ENCODE measurements at regions not wholly inside any gene's neighbourhood (a gene's known extent, or its start where the extent isn't known, plus 50 kb on each side); places are given as distances from the start of the nearest gene placed in this dataset.
"Not testable (repeated sequence)": the region's sequence is repeated elsewhere in the genome, so short reads cannot be mapped to it uniquely, and the experiment has no call there.

DNA sequence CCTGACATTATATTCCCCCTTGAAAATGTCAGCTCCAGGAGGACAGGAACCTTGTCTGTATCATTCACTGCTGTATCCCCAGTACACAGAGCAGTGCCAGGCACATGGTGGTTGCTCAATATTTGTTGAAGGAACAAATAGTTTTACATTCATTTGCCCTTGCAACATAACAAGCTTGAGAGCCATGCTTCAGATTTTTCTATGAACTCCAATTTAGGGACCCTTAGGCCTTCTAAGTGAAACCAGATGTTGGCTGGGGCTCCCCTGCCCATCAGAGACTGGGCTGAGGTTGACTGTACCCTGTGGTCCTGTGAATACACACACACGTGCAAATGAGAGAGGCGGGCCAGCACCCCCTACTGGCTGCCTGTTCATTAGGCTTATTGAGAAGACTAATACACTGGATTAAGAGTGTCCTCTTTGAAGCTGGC is 214.9 kb upstream of the WWC1 start:
- no peak for DNase-seq

DNA sequence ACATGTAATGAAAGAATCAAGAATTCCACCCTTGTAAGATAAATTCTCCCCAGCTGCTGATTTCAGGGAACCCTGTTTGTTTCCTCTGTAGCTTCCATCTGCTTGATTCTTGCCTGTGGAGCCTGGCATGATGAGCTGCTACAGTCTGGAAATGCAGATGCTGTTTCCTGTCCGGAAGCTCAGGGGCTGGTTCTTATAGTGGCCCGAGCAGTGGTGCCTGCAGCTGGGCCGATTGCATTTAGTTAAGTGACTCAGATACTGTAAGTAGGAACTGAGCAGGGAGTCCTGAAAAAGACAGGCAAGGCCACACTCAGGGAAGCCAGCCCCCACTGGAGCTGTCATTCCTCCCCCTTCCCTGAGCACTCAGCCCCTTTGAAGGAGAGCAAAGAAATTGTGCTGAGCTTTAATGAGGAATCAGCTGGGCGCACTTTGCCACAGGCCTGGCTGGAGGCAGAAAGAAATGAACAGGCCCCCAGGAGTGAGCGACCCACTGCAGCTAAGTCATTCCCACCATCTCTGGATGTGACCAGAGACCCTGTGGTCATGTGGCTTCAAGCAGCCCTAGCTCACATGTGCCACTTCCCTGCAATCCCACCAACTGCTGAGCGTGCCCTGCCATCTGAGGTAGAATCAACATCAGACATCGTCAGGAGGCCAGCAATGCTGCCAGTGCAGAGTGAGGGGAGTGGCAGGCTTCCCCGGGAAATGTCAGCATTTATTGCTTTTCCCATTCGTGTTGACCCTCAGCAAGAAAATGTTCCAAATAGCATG is 206.0 kb upstream of the WWC1 start:
- DNase-seq = no peak

DNA sequence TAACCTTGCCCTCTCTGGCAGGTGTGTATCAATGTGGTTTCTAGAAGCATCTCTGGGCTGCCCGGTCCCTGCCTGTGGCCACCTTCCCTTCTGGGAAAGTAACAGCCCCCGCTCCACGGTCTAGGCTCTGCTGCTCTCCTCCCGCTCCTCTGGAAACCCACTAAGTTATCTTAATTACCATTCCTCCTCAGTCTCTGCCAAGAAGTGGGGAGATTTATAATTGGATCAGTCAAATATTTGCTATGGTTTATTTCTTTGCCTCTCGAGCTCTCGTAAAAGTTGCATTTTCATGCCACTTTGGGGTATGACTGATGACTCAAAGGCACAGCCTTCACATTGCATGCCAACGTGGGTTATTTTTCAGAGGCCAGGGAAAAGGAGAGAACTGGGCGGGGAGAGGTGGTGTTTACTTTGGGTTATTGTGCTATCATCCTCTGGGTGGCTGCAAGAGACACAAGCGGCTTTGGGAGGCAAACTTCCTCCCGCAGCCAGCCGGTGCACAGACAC is 205.3 kb upstream of the WWC1 start:
- DNase-seq = no peak

DNA sequence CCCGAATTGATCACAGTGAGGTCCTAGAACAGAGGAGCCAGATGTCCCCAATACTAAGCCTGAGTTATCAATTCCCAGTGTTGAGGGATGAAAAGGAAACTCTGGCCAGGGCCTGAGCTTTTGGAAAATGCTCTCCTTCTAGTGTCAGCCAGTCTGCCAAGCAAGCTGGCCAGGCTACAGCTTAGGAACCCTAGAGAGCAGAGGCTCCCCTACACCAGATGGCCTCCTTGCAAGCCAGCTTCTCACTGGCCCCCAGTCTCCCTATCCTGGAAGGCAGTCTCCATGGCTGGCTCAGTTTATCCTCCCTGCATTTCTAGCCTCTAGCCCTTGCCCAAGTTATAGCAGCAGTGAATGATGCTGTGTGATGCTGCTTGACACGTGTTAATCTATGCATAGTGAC is 204.7 kb upstream of the WWC1 start:
- DNase-seq = no peak

DNA sequence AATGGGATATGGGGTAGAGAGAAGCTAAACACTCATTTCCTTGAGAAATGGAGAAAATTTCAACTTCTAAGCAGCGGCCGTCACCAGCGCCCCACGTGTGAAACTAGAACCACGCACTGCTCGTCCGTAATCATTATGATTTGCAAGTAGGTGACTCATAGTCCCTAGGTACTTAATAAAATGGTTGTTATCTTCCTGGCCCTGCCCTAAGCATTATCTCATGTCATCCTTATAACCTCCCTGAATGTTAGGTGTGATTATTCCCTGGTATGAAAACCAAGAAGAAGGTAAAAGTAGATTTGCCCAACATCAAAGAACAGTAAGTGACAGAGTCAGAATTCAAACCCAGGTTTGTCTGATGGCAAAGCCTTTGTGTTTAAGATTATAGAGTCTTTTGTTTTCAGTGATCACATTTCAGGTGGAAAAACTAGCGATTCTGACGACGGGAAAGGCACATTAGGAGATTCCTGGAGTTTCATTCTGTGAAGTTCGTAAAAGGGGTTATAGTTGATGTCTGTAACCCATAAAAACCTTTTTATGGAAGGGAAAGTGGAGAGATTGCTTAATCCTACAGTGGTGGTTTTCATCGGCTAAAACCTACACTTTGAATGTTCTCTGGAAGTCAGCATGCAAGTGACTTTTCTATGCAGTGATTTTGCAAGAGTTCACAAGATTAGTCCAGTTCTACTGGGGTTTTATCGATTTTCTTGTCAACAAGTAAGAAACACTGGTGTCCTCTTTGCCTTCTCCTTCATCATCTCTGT is 202.9 kb upstream of the WWC1 start:
- DNase-seq = no peak

DNA sequence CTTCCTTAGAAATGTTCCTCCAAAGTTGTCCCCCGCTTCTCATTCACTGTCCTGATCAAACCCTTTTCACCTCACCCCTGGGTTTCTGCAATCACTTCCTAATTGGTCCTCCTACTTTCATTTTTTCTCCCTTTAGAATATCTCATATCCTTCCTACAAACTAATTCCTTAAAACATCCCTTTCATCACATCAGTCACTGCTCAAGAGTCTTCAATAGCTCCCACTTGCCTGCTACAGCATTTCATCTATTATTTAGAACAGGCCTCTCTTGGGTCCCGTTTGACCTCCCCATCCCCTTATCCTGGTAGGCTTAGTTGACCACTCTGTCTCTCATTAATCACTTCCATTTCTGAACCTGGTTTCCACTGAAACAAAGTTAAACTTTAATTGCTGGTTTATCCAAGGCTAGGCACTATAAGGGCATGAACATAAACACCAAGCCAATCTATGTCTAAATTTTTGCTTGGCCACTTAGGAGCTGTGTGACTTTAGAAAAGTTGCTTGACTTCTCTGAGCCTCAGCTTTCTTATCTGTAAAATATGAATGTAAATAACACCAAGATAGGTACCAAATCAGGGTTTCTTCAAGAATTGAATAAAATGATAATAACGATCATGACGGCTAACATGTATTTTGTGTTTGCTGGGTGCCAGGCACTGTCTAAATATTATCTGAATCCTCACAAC is 202.1 kb upstream of the WWC1 start:
- no peak for DNase-seq

DNA sequence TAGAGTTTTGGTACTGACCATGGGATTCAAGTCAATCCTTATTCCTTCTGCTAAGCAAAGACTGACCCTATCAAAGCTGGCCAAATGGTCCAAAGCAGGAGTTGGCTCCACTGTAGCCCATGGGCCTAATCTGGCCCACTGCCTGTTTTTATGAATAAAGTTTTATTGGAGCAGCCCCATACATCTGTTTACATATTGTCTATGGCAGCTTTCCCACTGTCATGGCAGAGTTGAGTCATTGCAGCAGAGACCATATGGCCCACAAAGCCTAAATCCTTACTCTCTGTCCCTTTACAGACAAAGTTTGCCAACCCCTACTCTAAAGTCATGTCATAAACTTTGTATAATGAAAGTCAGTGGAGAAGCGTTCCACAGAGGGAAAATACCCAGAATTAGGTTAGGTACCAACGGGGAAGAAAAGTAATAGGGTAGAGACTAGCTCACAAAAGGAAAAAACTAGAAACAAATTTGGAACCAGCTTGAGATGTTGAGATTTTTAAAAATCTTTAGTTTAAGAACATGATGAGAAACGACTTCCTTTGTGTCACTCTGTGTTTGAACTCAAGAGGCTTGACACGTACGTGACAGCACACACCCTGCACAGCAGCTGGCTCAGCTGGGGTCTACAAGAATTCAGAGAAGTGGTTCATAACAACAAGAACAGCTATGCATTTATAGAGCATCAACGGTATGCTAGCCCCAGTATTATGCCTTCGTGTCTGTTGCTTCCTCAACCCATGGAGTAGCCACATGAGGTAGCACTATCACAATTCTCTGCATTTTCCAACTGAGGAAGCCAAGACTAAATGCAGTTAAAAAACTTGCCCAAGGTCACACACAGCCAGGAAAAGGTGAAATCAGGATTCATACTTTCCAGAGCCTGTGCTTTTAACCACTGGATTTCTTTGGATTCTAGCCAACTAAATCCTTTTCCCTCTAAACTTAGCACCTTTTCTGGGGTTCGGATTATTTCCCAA is 198.9 kb upstream of the WWC1 start:
- no peak for DNase-seq

DNA sequence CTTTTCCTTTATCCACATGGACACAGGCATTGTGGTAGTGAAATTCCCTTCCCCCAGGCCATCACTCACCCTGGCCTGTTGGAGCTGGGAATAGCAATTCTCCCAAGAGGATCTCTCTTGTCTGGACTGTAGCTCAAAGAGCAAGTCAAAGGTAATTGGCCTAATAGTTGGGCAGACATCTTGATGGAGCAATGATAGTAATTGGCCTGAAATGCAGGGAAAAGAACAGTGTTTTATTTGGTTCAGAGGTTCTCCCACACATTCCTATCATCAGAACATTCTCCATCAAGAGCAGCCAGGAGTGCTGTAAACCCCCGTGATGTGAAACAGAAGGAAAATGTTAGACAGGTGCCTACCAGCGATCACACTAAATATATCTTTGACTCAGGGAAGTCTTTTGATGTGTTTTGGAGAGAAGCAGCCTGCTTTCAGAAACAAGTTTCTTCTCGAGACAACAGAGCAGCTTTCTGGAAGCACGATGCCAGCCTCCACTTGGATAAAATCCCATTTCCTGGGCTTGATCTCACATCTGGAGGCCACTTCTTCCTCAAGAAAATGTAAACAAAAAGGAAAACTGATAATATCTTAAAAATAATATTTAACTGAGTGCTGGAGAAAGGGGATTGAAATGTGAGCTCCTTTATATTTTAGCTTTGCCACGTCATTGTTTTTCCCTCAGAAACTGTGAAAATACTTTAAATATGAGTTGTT is 198.1 kb upstream of the WWC1 start:
- DNase-seq = no peak

DNA sequence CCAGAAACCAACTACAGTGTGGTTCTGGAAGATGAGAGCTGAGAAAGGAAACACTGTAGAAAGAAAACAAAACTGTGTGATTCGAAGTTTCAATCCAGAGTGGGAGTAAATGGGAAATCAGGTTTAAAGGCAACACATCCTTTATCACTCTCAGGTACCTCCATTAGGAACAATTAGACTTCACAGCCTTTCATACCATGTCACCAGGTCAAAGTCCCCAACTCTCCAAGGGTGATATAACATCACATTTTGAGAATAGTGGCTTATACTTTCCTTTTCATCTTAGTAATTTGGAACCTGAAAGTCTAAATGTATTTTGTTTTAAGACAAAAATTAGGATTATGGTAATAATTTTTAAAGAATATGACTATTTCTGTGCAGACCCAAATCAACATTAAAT is 194.9 kb upstream of the WWC1 start:
- no peak for DNase-seq

DNA sequence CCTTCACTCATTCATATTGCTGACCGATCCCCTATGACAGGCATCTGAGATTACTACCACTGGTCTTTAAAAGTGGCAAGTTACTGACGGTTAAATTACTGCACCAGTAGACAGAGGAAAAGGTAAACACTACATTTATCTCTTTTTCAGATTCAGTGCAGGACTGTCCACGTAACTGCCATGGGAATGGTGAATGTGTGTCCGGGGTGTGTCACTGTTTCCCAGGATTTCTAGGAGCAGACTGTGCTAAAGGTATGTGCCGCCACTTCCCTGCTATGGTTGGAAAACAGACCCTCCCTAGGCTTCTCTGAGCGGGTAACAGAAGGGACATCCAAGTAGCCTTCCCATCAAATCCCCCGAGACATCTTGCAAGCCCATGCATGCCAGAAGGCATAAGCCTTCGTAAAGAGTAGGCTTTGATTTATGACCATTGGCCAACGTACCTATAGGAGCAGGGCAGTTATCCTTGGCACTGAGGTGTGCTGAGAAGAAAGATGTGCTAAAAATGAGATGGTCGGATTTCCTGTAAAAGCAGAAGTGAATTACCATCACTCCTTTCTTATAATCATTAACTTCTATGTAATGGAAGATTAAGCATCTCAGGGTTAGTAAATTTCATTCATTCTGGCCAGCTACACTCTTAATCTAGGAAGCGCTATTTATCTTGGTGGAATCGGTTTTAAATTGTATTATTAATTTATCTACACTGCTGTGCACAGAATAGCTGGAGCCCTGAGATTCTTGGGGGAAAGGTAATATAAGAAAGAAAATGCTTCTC is 193.4 kb upstream of the WWC1 start:
- DNase-seq = no peak

DNA sequence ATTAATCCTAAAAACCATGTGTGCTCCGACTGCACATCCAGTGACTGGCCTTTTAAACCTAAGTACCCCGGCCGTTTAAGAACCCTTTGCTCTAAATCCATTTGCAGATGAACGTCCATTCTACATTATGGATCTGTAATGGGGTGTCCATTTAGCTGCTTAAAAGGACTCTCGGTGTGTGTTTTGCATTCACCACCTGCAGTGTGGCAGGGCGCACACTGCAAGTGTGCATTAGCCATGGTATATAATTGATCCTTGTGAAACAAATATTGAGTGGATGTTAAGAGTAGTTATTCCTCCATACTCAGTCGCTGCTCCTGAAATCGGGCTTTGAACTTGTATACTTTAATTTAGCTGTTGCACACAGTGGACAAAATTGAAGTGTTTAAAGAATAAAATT is 190.1 kb upstream of the WWC1 start:
- DNase-seq = no peak

DNA sequence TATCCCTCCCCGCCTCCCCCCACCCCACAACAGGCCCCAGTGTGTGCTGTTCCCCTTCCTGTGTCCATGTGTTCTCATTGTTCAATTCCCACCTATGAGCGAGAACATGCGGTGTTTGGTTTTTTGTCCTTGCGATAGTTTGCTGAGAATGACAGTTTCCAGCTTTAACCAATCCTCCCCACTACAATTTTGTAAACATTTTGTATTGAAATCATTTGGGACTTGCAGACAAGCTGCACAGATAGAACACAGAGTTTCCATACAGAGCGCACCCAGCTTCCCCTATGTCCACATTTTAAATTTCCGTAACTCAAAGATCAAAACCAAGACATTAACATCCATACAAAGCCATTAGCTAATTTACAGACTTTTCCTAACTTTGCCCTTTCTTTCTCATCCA is 188.4 kb upstream of the WWC1 start:
- not testable (repeated sequence) for DNase-seq

DNA sequence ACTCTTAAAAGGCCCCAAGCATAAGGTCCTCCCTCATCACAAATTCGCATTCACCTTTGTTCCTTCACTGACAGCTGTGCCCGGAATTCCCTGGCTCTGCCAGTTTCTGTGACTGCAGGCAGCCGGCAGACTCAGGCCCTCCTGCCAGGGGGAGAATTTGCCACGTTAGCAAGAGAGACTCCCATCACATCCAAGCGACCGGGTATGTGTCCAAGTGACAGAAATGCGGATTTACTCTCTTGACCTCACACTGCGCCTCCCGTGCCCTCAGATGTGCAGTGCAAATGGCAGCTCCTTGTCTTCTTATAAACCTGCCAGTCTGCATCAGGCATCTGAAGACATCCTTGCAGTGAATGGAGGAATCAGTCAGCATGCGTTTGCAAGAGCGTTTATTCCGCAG is 187.1 kb upstream of the WWC1 start:
- DNase-seq = no peak

DNA sequence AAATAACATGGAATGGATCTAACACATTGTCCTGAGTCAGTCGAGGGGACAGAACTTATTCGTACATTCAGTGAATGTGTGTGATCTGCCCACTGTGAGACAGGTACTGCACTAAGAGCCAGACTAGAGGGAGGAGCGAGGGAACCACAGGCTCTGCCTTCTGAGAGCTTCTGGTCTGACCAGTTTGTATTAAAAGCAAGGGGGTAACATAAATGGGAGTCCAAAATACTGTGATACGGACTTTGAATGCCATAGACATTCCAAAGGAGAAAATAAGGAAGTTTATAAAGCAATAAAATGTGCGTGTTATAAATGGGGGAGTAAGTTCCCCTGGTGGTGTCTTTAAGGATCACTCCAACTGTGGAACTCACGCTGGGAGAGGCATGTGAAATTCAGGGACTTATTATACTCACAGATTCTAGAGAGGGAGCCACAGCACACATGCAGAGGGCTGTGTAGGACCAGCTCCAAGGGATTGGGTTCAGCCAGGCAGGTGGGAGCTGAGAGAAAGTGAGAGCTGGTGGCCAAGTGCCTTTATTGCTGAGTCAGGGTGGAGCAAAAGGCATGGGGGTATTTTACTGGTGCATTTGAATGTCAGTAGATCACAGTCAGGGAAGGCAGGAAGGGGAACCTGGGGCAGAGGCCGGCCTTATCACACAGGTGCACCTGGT is 186.5 kb upstream of the WWC1 start:
- DNase-seq = no peak

DNA sequence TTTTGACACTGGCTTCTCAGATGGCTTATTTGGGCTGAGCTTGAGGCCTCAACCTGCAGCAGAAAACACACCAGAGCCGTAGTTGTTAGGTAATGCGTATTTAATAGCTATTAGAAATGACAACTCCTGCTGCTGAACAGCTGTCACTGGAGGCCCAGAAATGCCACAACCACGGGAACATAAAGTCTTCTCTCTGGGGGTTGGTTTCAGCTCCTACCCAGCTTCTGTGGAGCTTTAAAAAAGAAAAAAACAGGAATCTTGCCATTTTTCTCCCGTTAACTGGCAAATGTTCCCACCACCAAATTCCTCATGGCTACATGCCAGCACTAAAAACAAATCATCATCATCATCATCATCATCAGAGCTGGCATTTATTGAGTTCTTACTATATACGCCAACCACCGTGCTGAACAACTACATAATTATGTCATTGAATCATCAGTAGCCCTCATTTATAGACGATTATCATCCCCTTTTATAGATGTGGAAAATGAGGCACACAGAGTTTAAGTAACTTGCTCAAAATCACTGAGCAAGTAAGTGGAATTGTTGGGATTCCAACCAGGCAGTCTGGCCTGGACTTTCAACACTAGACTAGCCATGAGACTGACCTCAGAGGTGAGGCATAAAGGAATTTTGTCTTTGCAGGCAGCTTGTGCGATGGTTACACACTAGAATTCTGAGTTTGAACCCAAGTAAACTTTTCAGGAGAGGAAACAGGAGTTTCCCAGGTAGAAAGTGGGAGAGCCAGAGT is 185.3 kb upstream of the WWC1 start:
- no peak for DNase-seq

DNA sequence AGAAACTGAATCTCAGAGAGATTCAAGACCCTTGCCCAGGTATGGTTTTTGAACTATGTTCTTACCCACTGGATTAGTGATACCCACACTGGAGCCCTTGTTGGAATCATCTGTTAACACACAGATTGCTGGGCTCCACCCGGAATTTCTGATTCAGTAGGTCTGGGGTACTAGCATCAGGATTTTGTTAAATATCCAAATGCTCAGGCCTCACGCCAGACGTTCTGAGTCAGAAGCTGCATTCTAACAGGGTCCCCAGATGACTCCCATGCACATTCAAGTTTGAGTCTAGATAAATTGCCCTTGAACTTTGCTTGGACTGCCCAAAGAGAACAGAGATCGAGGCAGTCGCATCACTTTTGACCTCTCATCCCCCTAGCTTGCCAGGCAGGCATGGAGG is 182.0 kb upstream of the WWC1 start:
- no peak for DNase-seq

DNA sequence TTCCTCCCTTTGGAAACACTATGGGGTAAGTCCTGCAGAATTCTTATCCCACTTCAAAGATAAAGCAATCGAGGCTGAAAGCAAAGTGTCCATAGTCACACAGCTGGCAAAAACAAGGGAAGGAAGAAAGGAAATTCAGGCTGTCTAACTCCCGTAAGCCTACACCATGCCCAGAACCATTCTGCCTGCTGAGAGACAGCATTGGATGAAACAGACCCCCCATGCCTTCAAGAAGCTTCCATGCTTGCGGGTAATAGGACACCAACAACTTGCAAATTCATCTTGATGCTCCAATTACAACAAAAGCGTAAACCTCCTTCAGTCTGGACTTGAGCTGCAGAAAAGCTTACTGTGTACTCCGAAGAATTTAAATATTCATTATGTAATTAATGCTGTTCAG is 181.1 kb upstream of the WWC1 start:
- no peak for DNase-seq

DNA sequence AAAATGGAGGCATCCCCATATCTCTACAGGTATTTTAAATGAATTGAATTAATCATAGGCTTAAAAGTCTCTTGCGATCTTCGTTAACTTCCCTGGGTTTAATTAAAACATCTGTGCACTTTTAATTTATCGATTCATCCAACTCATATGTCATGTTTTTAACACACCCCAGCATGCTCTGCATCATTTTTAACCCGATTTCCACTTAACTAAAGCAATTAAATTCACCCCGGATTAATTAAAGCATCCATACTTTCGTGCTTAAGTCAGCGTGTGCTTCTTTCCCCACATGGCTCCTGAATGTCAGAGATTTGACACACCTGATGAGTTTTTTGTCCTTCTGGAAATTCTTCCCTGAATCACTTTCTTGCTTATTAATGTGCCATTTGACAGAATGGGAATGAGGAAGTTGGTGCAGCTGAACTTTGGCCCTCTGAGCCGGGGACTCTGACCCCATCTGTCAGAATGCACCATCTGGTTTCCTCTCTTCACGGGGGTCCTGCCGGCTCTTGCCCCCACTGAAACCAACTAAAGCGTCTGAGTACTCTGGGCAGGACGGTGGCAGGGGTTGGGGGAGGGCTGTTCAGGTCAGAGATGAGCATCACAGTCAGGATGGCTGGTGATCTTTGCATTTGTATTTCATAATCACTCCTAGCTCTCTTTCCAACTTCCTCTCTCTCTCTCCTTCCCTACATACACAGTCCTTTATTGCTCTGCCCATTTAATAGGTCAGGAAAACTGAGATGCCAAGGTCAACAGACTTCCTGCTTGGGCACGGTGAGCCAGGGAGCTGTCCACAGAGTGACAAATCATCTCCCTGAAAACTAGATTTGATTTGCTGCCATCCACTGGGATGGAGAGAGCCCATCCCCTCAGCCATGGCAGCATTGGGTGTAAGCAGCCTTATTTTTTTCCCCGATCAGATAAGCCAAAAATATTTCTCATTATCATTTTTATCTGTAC is 180.3 kb upstream of the WWC1 start:
- no peak for DNase-seq

Data from T-helper 9 cell (primary cell).